Uterus (tissue), 2 donors: ENCODE measurements at regions not wholly inside any gene's neighbourhood (a gene's known extent, or its start where the extent isn't known, plus 50 kb on each side); places are given as distances from the start of the nearest gene placed in this dataset.

Experiments used
- POLR2A ChIP-seq, 2 donors: fragments of 450-650 bp; IDR thresholded peaks; one replicate each; pipeline ENCODE4 v1.6.1; 2016; ENCODE audit warnings: antibody characterized with exemption in 2 of 2, mild to moderate bottlenecking in 1 of 2, moderate library complexity in 1 of 2
- TF ChIP-seq, protein P1 (sequence below), 4 experiments: fragments of 200-600 bp in 2 of 4; fragments of 450-650 bp in 2 of 4; sonication (generic) in 2 of 4; IDR thresholded peaks; one replicate each; pipeline ENCODE4 v1.5.1; 2016 to 2019; ENCODE audit warnings: antibody characterized with exemption in 4 of 4, mild to moderate bottlenecking in 2 of 4, moderate library complexity in 1 of 4

DNA sequence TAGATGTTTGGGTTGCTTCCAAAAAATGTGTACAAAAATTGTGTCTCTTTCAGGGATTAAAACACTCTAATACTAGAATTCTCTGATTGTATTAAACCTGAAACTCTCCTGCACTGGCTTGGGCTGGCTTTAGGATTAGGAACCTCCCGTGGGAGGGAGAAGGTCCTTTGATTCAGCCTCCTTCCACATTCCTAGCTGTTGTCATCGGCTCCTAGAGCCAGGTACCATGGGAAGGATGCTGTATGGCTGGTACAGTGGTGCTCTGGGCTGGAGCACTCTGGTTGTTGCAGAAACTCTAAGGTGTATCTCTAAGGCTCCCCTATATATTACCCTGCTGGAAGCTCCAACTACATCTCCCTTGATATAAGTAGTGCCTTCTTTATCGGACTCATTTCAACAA, 245.2 kb upstream of the FOXK1 start:
- TF ChIP-seq, protein P1, sequence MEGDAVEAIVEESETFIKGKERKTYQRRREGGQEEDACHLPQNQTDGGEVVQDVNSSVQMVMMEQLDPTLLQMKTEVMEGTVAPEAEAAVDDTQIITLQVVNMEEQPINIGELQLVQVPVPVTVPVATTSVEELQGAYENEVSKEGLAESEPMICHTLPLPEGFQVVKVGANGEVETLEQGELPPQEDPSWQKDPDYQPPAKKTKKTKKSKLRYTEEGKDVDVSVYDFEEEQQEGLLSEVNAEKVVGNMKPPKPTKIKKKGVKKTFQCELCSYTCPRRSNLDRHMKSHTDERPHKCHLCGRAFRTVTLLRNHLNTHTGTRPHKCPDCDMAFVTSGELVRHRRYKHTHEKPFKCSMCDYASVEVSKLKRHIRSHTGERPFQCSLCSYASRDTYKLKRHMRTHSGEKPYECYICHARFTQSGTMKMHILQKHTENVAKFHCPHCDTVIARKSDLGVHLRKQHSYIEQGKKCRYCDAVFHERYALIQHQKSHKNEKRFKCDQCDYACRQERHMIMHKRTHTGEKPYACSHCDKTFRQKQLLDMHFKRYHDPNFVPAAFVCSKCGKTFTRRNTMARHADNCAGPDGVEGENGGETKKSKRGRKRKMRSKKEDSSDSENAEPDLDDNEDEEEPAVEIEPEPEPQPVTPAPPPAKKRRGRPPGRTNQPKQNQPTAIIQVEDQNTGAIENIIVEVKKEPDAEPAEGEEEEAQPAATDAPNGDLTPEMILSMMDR (IDR thresholded peaks at IDR 0.05): no peak
- no peak for TF ChIP-seq POLR2A (IDR thresholded peaks at IDR 0.05)
